DND-41 (cell line): ENCODE measurements at regions not wholly inside any gene's neighbourhood (a gene's known extent, or its start where the extent isn't known, plus 50 kb on each side); places are given as distances from the start of the nearest gene placed in this dataset.

Source experiments
- ATAC-seq: fragments of 200-7000 bp; cut with Tn5 transposase; 3 replicates; pipeline ENCODE4 v1.9.1; 2021; ENCODE audit warnings: low read depth; ENCODE audit not compliant: insufficient read depth
- DNase-seq: peaks from one replicate; pipeline ENCODE4 v3.0.0-alpha.2; 2020
- H2AFZ ChIP-seq: 2 replicates; pipeline ENCODE4 v1.6.0; 2012; ENCODE audit warnings: low read depth, low read length
- H3K27ac ChIP-seq: 2 replicates; pipeline ENCODE4 v1.5.1; 2012; ENCODE audit warnings: low read length, inconsistent platforms
- H3K27me3 ChIP-seq: fragments of 200-600 bp; sonication (generic); 2 replicates; pipeline ENCODE4 v1.6.0; 2012; ENCODE audit warnings: low read length, mild to moderate bottlenecking, inconsistent platforms; ENCODE audit not compliant: insufficient read depth, poor library complexity
- H3K36me3 ChIP-seq: 2 replicates; pipeline ENCODE4 v1.5.1; 2012; ENCODE audit warnings: low read length, inconsistent platforms; ENCODE audit not compliant: insufficient read depth
- H3K4me1 ChIP-seq: 2 replicates; pipeline ENCODE4 v1.5.1; 2012; ENCODE audit warnings: mild to moderate bottlenecking, low read length; ENCODE audit not compliant: insufficient read depth
- H3K4me2 ChIP-seq: 2 replicates; pipeline ENCODE4 v1.6.0; 2012; ENCODE audit warnings: mild to moderate bottlenecking, moderate library complexity, low read length, inconsistent platforms; ENCODE audit not compliant: insufficient read depth
- H3K4me3 ChIP-seq, 2 experiments: fragments of 200-600 bp in 1 of 2; shearing (Covaris generic) in 1 of 2; 2 replicates each; pipeline ENCODE4 v1.5.1; 2012 to 2016; ENCODE audit warnings: inconsistent platforms in 2 of 2, low read length in 2 of 2, mild to moderate bottlenecking in 2 of 2, low read depth in 1 of 2, moderate library complexity in 1 of 2
- H3K79me2 ChIP-seq: 2 replicates; pipeline ENCODE4 v1.6.0; 2012; ENCODE audit warnings: low read length, inconsistent platforms; ENCODE audit not compliant: insufficient read depth
- H3K9ac ChIP-seq: 2 replicates; pipeline ENCODE4 v1.6.0; 2012; ENCODE audit warnings: low read depth, mild to moderate bottlenecking, inconsistent platforms, low read length, moderate library complexity
- H3K9me3 ChIP-seq: 2 replicates; pipeline ENCODE4 v1.5.1; 2012; ENCODE audit warnings: low read length, moderate library complexity, mild to moderate bottlenecking, inconsistent platforms; ENCODE audit not compliant: insufficient read depth, severe bottlenecking
- H4K20me1 ChIP-seq: 2 replicates; pipeline ENCODE4 v1.6.0; 2012; ENCODE audit warnings: low read length; ENCODE audit not compliant: insufficient read depth
- CTCF ChIP-seq: IDR thresholded peaks from 2 replicates; pipeline ENCODE4 v1.5.1; 2012; ENCODE audit warnings: borderline replicate concordance, low read length, moderate library complexity, mild to moderate bottlenecking; ENCODE audit not compliant: poor library complexity, severe bottlenecking; ENCODE audit errors: extremely low read depth
- EZH2 ChIP-seq: IDR thresholded peaks from 3 replicates; pipeline ENCODE4 v1.6.1; 2012; ENCODE audit warnings: borderline replicate concordance, low read depth, mild to moderate bottlenecking, moderate library complexity, low read length, inconsistent platforms; ENCODE audit not compliant: severe bottlenecking

- H3K4me2 ChIP-seq = no peak overlapping the region
- no peak overlapping the region for H2AFZ ChIP-seq
- ATAC-seq (no peak), DNase-seq (no peak)
- no peaks in the 10 kb centered on the region for H3K36me3 ChIP-seq
- no peaks in the 10 kb centered on the region for H3K9me3 ChIP-seq
- no peak overlapping the region for H3K9ac ChIP-seq
- no peaks in the 10 kb centered on the region for H4K20me1 ChIP-seq
- H3K79me2 ChIP-seq = no peaks in the 10 kb centered on the region
- H3K27ac ChIP-seq = no peak overlapping the region
- no peak overlapping the region for H3K4me3 ChIP-seq
- H3K27me3 ChIP-seq = peaks cover 10% of the 10 kb centered on the region
- no peak for TF ChIP-seq CTCF
- no peaks in the 10 kb centered on the region for H3K4me1 ChIP-seq
Measured at GRCh38 chr3:124043023-124043422, 51.1 kb upstream of the ROPN1 start.

GRCh38 chr3:124044956-124045355 lies 53.0 kb upstream of the ROPN1 start:
- Histone ChIP-seq H4K20me1 (no peaks in the 10 kb centered on the region), H3K36me3 (no peaks in the 10 kb centered on the region), H3K27ac (no peak overlapping the region), H3K4me2 (no peak overlapping the region), H3K79me2 (no peaks in the 10 kb centered on the region), H3K27me3 (no peaks in the 10 kb centered on the region), H3K4me1 (no peaks in the 10 kb centered on the region), H2AFZ (no peak overlapping the region), H3K9ac (no peak overlapping the region), H3K4me3 (no peak overlapping the region), H3K9me3 (no peaks in the 10 kb centered on the region)
- TF ChIP-seq EZH2 = no peak
- DNase-seq (no peak), ATAC-seq (no peak)

- H3K27me3 ChIP-seq = no peaks in the 10 kb centered on the region
- H3K4me3 ChIP-seq = no peak overlapping the region
- no peak for ATAC-seq
Measured at GRCh38 chr3:124048967-124049798, 57.3 kb upstream of the ROPN1 start.

GRCh38 chr3:124051636-124052035 lies 59.7 kb upstream of the ROPN1 start:
- DNase-seq (no peak), ATAC-seq (no peak)
- Histone ChIP-seq H4K20me1 (no peaks in the 10 kb centered on the region), H3K4me1 (no peaks in the 10 kb centered on the region), H3K36me3 (no peaks in the 10 kb centered on the region), H3K4me2 (no peak overlapping the region), H3K79me2 (no peaks in the 10 kb centered on the region), H2AFZ (no peak overlapping the region), H3K27me3 (peaks cover 3% of the 10 kb centered on the region), H3K9ac (no peak overlapping the region), H3K27ac (no peak overlapping the region), H3K4me3 (no peak overlapping the region), H3K9me3 (no peaks in the 10 kb centered on the region)
- TF ChIP-seq EZH2 (no peak), CTCF (no peak)

More at GRCh38 chr3:124048967-124049798, 57.3 kb upstream of the ROPN1 start:
- TF ChIP-seq CTCF = no peak
- TF ChIP-seq EZH2 = no peak
- Histone ChIP-seq H3K4me2 (no peak overlapping the region), H3K9ac (no peak overlapping the region), H4K20me1 (no peaks in the 10 kb centered on the region), H3K79me2 (no peaks in the 10 kb centered on the region), H3K4me1 (no peaks in the 10 kb centered on the region), H3K9me3 (no peaks in the 10 kb centered on the region), H3K36me3 (no peaks in the 10 kb centered on the region), H3K27ac (no peak overlapping the region), H2AFZ (no peak overlapping the region)
- no peak for DNase-seq
